AG04450 (cell line): ENCODE measurements at regions not wholly inside any gene's neighbourhood (a gene's known extent, or its start where the extent isn't known, plus 50 kb on each side); places are given as distances from the start of the nearest gene placed in this dataset.

Experiments
- CTCF ChIA-PET: fragments of 300-600, 350-600 bp; formaldehyde crosslinking; extraction: SDS; loops from one replicate; lab custom pipeline; 2022; ENCODE audit warnings: antibody characterized with exemption, inconsistent platforms; lab: Charles Lee
- POLR2A ChIA-PET: fragments of 350-600 bp; formaldehyde crosslinking; extraction: SDS; loops from one replicate; lab custom pipeline; 2021; ENCODE audit warnings: antibody characterized with exemption, inconsistent platforms; lab: Yijun Ruan, JAX
- DNase-seq: peaks from one replicate; pipeline ENCODE4 v3.0.0-alpha.2; 2011; ENCODE audit warnings: low read depth, low spot score
- H3K27ac ChIP-seq: one replicate; pipeline ENCODE4 v1.5.1; 2012; ENCODE audit warnings: low read depth, low read length, control low read depth
- H3K27me3 ChIP-seq: one replicate; pipeline ENCODE4 v1.6.0; 2012; ENCODE audit warnings: low read length; ENCODE audit not compliant: control insufficient read depth, insufficient read depth
- H3K4me3 ChIP-seq: 2 replicates; pipeline ENCODE4 v1.5.1; 2011; ENCODE audit warnings: mild to moderate bottlenecking, low read depth, low read length, control low read depth
- H3K9me3 ChIP-seq: 2 replicates; pipeline ENCODE4 v1.5.1; 2012; ENCODE audit warnings: low read length; ENCODE audit not compliant: control insufficient read depth, insufficient read depth
- CTCF ChIP-seq: IDR thresholded peaks from 2 replicates; pipeline ENCODE4 v1.5.1; 2011; ENCODE audit warnings: low read depth, low read length, control low read depth, inconsistent platforms

GRCh38 chr3:5497497-5497896 is 310.0 kb downstream of the EDEM1 start:
- no peaks in the 10 kb centered on the region for H3K9me3 ChIP-seq
- H3K27me3 ChIP-seq: no peaks in the 10 kb centered on the region
- DNase-seq: no peak
- H3K27ac ChIP-seq: no peak overlapping the region
- POLR2A ChIA-PET: no interaction called here
- no peak overlapping the region for H3K4me3 ChIP-seq
- CTCF ChIA-PET: no interaction called here
- TF ChIP-seq CTCF: no peak

GRCh38 chr3:5498981-5499380 is 311.5 kb downstream of the EDEM1 start:
- DNase-seq: no peak
- ChIA-PET POLR2A (no interaction called here), CTCF (no interaction called here)
- Histone ChIP-seq H3K9me3 (peaks cover 2% of the 10 kb centered on the region; the same call in 1 of the 2 replicates), H3K4me3 (no peak overlapping the region), H3K27ac (no peak overlapping the region), H3K27me3 (no peaks in the 10 kb centered on the region)
- no peak for TF ChIP-seq CTCF

GRCh38 chr3:5499404-5499803 is 311.9 kb downstream of the EDEM1 start:
- Histone ChIP-seq H3K27ac (no peak overlapping the region), H3K9me3 (peaks cover 4% of the 10 kb centered on the region; the same call in 1 of the 2 replicates), H3K27me3 (no peaks in the 10 kb centered on the region), H3K4me3 (no peak overlapping the region)
- ChIA-PET POLR2A (no interaction called here), CTCF (no interaction called here)
- TF ChIP-seq CTCF: no peak
- no peak for DNase-seq

GRCh38 chr3:5503136-5503535 is 315.6 kb downstream of the EDEM1 start:
- no peak overlapping the region for H3K27ac ChIP-seq
- no peak for TF ChIP-seq CTCF
- no peak overlapping the region for H3K4me3 ChIP-seq
- no peak for DNase-seq
- ChIA-PET POLR2A (no interaction called here), CTCF (no interaction called here)
- H3K27me3 ChIP-seq: no peaks in the 10 kb centered on the region
- peaks cover 10% of the 10 kb centered on the region; the same call in 1 of the 2 replicates for H3K9me3 ChIP-seq

GRCh38 chr3:5504135-5504534 is 316.6 kb downstream of the EDEM1 start:
- TF ChIP-seq CTCF: no peak
- ChIA-PET CTCF (no interaction called here), POLR2A (no interaction called here)
- H3K4me3 ChIP-seq: no peak overlapping the region
- no peak for DNase-seq
- no peak overlapping the region for H3K27ac ChIP-seq
- peaks cover 10% of the 10 kb centered on the region; the same call in 1 of the 2 replicates for H3K9me3 ChIP-seq
- H3K27me3 ChIP-seq: no peaks in the 10 kb centered on the region
